Erythroblast (primary cell): ENCODE measurements at regions not wholly inside any gene's neighbourhood (a gene's known extent, or its start where the extent isn't known, plus 50 kb on each side); places are given as distances from the start of the nearest gene placed in this dataset.

Experiments
- DNase-seq, 2 experiments: peaks; one replicate each; lab custom pipeline; 2025; lab: John Stamatoyannopoulos, UW
- GATA1 ChIP-seq: IDR thresholded peaks from 2 replicates; pipeline ENCODE4 v1.6.1; 2011; ENCODE audit warnings: low read depth, mild to moderate bottlenecking, control low read depth, low read length, moderate library complexity
- POLR2A ChIP-seq: IDR thresholded peaks from 2 replicates; pipeline ENCODE4 v1.6.1; 2011; ENCODE audit warnings: mild to moderate bottlenecking, low read length

DNA sequence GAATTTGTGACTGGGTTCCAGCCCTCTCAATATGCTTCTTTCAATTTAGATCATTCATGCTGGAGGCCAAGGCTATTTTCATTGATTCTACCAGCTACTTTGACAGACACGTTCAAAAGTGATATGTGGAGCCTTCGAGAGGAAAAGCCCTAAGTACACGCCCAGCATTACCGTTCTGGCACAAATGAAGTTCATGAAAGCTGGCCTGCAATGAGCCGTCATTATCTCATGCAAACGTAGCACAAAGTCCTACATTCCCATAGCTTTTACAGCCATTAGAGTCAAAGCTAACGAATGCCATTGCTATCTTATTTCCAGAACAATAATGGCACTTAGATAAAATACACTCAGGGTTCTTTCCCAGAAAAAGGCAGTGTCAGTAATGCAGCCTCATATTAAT is 1237.6 kb downstream of the EFNB2 start:
- DNase-seq = no peak

DNA sequence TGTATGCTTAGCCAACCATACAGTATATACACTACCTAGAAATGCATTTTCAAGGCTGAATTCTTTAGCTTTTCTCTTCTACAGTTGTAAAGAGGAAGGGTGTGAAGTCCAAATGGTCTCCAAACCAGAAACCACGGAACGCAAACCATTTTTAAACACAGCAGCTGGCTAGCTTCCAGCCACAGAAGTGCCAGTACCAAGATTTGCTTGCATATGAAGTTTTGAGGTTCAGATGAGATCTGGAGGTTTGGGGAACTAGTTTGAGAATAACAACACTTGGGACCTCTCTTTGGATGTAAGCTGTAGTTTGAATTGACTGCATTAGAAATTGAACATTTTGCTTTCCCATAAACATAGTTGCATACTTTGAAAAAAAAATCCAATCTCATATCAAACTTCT is 1243.5 kb downstream of the EFNB2 start:
- no peak for TF ChIP-seq GATA1
- no peak for TF ChIP-seq POLR2A
- no peak for DNase-seq

More for the DNA sequence above, 1237.6 kb downstream of the EFNB2 start:
- TF ChIP-seq GATA1 = no peak
- TF ChIP-seq POLR2A = no peak

- no peak for DNase-seq
- no peak for TF ChIP-seq GATA1
- no peak for TF ChIP-seq POLR2A
Observed at GRCh38 chr13:105290596-105290995, 1244.9 kb downstream of the EFNB2 start.

- no peak for TF ChIP-seq POLR2A
- no peak for TF ChIP-seq GATA1
- DNase-seq = no peak
Observed at GRCh38 chr13:105285526-105285925, 1249.9 kb downstream of the EFNB2 start.

GRCh38 chr13:105282406-105283285 is 1252.8 kb downstream of the EFNB2 start:
- TF ChIP-seq POLR2A (no peak), GATA1 (no peak)
- no peak for DNase-seq

DNA sequence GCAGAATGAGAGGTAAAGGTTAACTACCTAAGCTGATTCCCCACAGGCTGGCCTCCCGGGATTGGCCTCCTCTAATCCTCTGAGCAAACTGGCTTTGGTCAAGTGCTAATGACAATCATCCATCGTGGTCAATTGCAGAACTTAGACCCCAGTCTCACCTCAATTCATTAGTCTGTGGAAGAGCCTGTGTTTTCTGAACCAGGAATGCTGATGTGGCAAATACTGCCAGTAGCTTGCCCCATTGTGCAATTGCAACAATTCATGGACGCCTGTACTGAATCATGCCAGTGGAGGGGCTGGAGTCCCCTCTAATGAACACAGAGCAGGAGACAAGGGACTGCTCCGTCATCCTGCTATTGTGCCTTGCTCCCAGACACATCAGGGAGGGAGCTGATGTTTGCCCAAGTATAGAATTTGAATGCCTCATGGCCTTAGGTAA is 1256.5 kb downstream of the EFNB2 start:
- TF ChIP-seq POLR2A (no peak), GATA1 (no peak)
- DNase-seq = no peak

- no peak for DNase-seq
- TF ChIP-seq POLR2A = no peak
- no peak for TF ChIP-seq GATA1
Observed at GRCh38 chr13:105276571-105276970, 1258.9 kb downstream of the EFNB2 start.

DNA sequence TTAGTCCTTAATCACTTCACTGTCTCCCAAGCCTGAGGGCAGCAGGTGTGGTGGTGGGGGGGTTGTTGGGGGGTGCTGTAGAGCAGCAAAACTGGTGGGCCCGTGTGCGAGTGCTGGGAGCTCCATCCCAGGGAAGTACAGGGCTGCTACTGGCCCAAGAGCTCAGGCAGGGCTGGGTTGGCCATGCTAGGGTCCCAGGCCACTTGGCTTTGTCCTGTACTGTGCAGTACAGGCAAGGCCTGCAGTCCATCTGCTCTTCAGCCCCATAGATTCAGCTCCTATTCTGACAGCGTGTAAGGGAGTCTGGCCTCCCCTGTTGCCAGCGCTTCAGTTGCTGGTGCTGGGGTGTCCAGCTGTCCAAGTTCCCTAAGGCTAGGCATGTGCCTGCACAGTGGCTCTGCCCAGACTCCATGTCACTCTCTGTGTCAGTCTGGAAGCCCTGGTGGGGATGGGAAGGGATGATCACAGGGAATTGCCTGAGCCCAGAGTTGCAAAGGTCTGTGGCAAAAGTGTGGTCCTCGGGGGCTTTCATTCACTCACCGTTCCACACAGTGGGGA is 1261.7 kb downstream of the EFNB2 start:
- no peak for DNase-seq
- TF ChIP-seq GATA1 (no peak), POLR2A (no peak)

GRCh38 chr13:105272660-105273631 is 1262.5 kb downstream of the EFNB2 start:
- no peak for DNase-seq
- TF ChIP-seq GATA1 (no peak), POLR2A (no peak)

- no peak for TF ChIP-seq GATA1
- no peak for TF ChIP-seq POLR2A
- no peak for DNase-seq
Observed at GRCh38 chr13:105266615-105267014, 1268.8 kb downstream of the EFNB2 start.

GRCh38 chr13:105262579-105262978 is 1272.9 kb downstream of the EFNB2 start:
- no peak for DNase-seq
- no peak for TF ChIP-seq GATA1
- TF ChIP-seq POLR2A = no peak

DNA sequence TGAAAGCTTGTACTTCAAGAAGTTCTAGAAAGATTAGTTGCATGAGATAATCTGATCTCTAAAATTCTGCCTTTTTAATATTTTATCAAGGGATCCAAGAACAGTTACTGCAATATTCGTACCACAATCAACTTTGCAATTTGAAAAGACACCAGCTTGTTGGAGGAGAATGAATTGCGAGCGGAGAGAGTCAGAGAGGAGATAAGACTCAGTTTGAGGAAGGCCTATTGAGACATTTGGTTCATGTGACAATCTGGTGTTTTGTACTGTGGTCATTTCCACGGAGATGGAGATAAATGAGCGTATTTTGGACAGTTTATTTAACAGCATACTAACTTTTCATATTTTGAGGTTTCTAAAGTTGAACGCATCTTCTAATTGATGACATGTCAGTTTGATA is 1276.0 kb downstream of the EFNB2 start:
- DNase-seq = no peak
- TF ChIP-seq POLR2A = no peak
- TF ChIP-seq GATA1 = no peak

- no peak for TF ChIP-seq POLR2A
- no peak for TF ChIP-seq GATA1
- DNase-seq = no peak
Observed at GRCh38 chr13:105255472-105255871, 1280.0 kb downstream of the EFNB2 start.
